Brain microvascular endothelial cell (primary cell): ENCODE measurements at regions not wholly inside any gene's neighbourhood (a gene's known extent, or its start where the extent isn't known, plus 50 kb on each side); places are given as distances from the start of the nearest gene placed in this dataset.

Source experiments
- DNase-seq: peaks from one replicate; pipeline ENCODE4 v3.0.0-alpha.2; 2020
- H3K27ac ChIP-seq: fragments of 250-450 bp; sonication (Bioruptor Pico); 2 replicates; pipeline ENCODE4 v1.5.1; 2020; ENCODE audit warnings: mild to moderate bottlenecking, moderate library complexity
- H3K27me3 ChIP-seq: fragments of 250-450 bp; sonication (Bioruptor Pico); replicated peaks from 2 replicates; pipeline ENCODE4 v1.5.1; 2020; ENCODE audit warnings: mild to moderate bottlenecking
- H3K36me3 ChIP-seq: fragments of 250-450 bp; sonication (Bioruptor Pico); replicated peaks from 2 replicates; pipeline ENCODE4 v1.5.1; 2020; ENCODE audit warnings: mild to moderate bottlenecking
- H3K4me3 ChIP-seq: 2 replicates; pipeline ENCODE4 v1.5.1; 2011; ENCODE audit warnings: low read depth, mild to moderate bottlenecking, control low read depth, low read length, moderate library complexity
- in situ Hi-C: cut with HindIII; loops from 2 replicates; pipeline ENCODE4 v1.10.0; 2017; ENCODE audit warnings: low sequenced_read_pairs, low pct_ligation_motif_present
- TF ChIP-seq, protein P1 (sequence below): IDR thresholded peaks from 2 replicates; pipeline ENCODE4 v1.5.1; 2011; ENCODE audit warnings: low read depth, mild to moderate bottlenecking, moderate library complexity, low read length, control low read depth, inconsistent platforms; ENCODE audit errors: missing control alignments

DNA sequence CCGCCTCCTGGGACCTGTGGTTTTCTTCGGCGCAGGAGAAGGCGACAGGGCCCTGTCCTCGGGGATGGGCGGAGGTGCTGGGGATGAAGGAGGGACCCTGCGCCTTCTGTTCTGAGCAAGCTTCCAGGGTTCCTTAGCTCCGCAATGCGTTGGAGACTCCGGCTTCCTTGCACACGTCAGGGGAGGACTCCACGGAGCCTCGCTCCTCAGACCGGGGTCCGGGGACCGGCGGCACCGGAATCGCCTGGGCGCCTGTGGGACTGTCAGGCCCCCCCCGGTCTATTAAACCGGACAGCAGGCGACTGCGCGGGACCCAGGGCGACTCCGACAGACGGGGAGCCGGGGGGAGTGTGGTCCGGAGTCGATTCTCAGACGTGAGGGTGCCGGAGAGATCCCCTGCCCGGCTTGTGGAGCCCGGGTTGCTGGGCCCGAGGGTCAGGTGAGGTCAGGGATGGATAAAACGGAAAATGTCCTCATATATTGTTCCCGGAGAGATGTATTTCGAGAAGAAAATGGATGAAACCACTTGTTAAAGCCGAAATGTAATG, 227.4 kb downstream of the TEX29 start:
- Histone ChIP-seq H3K27ac (no peak overlapping the region), H3K27me3 (no peaks in the 10 kb centered on the region), H3K36me3 (no peaks in the 10 kb centered on the region), H3K4me3 (no peak overlapping the region)
- TF ChIP-seq, protein P1, sequence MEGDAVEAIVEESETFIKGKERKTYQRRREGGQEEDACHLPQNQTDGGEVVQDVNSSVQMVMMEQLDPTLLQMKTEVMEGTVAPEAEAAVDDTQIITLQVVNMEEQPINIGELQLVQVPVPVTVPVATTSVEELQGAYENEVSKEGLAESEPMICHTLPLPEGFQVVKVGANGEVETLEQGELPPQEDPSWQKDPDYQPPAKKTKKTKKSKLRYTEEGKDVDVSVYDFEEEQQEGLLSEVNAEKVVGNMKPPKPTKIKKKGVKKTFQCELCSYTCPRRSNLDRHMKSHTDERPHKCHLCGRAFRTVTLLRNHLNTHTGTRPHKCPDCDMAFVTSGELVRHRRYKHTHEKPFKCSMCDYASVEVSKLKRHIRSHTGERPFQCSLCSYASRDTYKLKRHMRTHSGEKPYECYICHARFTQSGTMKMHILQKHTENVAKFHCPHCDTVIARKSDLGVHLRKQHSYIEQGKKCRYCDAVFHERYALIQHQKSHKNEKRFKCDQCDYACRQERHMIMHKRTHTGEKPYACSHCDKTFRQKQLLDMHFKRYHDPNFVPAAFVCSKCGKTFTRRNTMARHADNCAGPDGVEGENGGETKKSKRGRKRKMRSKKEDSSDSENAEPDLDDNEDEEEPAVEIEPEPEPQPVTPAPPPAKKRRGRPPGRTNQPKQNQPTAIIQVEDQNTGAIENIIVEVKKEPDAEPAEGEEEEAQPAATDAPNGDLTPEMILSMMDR = no peak
- DNase-seq = no peak
- in situ Hi-C loops = no loop called here

DNA sequence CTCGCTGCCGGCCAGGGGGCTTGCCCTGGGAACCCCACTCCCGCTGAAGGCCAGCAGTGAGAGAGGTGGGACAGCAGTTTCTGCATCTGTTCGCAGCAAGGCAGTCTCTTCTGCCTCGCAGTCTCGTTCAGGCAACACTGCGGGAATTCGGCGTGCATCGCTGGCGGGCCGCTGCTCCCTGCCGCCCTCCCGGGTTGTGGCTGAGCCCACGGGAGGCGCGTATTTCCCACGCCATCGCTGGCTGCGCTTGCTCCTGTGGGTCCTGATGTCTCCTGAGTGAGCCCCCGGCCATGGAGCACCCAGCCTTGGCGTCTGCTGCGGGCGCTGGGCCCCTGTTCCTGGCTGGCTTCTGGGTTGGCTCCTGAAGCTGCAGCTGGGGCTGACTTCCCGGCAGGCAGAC, 227.9 kb downstream of the TEX29 start:
- no peak overlapping the region for H3K4me3 ChIP-seq
- no peak overlapping the region for H3K27ac ChIP-seq
- in situ Hi-C loops = no loop called here
- TF ChIP-seq, protein P1 = no peak
- no peak for DNase-seq
- no peaks in the 10 kb centered on the region for H3K36me3 ChIP-seq
- H3K27me3 ChIP-seq = no peaks in the 10 kb centered on the region

DNA sequence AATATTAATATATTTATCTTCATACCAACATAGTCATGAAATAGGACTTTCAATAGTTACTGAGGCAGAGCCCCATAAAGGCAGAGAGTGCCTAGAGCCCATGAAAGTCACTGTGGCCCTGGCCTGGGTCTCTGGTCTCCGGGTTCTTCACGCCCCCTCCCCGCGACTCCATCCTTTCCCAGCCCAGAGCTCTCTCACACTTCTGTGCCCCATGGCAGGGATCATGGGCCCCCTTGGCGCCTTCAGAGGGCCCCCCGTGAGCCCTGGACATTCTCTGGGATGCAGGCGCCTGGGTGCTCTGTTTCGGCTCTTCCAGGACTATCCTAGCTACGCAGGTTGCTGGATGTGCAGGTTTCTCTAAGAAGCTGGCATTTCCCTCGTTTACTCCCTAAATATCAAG, 228.4 kb downstream of the TEX29 start:
- Histone ChIP-seq H3K4me3 (no peak overlapping the region), H3K36me3 (no peaks in the 10 kb centered on the region), H3K27me3 (no peaks in the 10 kb centered on the region), H3K27ac (no peak overlapping the region)
- TF ChIP-seq, protein P1 = no peak
- DNase-seq = no peak
- in situ Hi-C loops = no loop called here

DNA sequence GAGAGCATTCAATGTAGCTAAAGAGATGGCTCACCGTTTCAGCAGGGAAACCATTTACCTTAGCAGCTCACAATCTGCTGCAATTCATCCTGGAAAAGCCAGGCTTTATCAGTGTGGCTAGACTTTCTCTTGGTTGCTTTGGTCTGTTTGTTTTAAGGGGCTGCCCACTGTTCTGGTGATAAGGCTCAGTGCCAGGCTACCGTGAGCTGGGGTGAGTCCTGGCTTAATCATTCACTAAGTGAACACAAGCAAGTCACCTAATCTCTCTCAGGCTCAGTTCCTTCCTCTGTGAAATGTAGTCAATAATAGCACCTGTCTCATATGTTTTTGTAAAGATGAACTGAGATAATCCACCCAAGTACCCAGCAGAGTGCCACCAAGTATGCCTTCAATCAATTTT, 229.0 kb downstream of the TEX29 start:
- DNase-seq = no peak
- H3K27me3 ChIP-seq = no peaks in the 10 kb centered on the region
- no peaks in the 10 kb centered on the region for H3K36me3 ChIP-seq
- TF ChIP-seq, protein P1 = no peak
- in situ Hi-C loops = no loop called here
- H3K4me3 ChIP-seq = no peak overlapping the region
- H3K27ac ChIP-seq = no peak overlapping the region

DNA sequence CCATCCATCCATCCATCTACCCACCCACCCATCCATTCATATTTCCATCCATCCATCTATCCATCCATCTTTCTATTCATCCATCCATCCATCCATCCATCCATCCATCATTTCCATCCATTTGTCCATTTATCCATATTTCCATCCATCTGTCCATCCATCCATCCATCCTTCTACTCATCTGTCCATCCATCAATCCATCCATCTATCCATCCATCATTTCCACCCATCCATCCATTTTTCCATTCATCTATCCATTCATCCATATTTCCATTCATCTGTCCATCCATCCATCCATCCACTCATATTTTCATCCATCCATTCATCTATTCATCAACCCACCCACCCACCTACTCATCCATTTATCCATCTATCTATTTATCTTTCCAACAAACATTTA, 229.6 kb downstream of the TEX29 start:
- no peak overlapping the region for H3K27ac ChIP-seq
- in situ Hi-C loops = no loop called here
- no peak for DNase-seq

More for the DNA sequence above, 229.6 kb downstream of the TEX29 start:
- H3K27me3 ChIP-seq = no peaks in the 10 kb centered on the region
- TF ChIP-seq, protein P1 = no peak
- no peaks in the 10 kb centered on the region for H3K36me3 ChIP-seq
- H3K4me3 ChIP-seq = no peak overlapping the region
